Erythroblast (primary cell): ENCODE measurements at regions not wholly inside any gene's neighbourhood (a gene's known extent, or its start where the extent isn't known, plus 50 kb on each side); places are given as distances from the start of the nearest gene placed in this dataset.

Experiments
- DNase-seq, 2 experiments: peaks; one replicate each; lab custom pipeline; 2025; lab: John Stamatoyannopoulos, UW
- GATA1 ChIP-seq: IDR thresholded peaks from 2 replicates; pipeline ENCODE4 v1.6.1; 2011; ENCODE audit warnings: low read depth, mild to moderate bottlenecking, control low read depth, low read length, moderate library complexity
- POLR2A ChIP-seq: IDR thresholded peaks from 2 replicates; pipeline ENCODE4 v1.6.1; 2011; ENCODE audit warnings: mild to moderate bottlenecking, low read length

DNA sequence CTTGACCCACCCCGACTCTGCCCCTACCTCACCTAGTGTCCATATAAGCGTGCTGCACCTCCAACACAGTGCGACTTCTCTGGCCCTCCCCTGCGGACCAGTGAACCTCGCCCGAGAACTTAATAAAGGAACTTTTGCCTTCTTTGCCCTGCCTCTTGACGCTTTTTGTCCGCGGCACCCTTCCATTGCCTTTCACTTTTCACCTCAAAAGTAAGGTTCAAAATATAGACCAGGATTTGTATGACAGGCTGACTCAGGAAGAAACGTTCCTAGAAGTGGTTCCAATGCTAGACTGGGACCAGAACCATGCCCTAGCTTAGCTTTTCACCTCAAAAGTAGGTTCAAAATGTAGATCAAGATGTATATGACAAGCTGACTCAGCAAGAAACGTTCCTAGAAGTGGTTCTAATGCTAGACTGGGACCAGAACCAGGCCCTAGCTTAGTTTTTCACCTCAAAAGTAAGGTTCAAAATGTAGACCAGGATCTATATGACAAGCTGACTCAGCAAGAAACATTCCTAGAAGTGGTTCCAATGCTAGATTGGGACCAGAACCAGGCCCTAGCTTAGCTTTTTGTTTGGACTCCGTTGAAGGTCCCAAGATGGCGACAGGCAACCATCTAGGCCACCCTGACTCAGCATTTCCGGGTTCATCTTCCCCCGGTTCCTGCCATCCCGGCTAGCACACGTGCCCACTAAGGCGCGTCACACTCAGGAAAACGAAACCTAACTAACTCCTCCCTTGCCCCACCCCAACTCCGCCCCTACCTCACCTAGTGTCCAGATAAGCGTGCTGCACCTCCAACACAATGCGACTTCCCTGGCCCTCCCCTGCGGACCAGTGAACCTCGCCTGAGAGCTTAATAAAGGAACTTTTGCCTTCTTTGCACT, 51.0 kb upstream of the TMEM97 start:
- no peak for DNase-seq
- TF ChIP-seq GATA1 = no peak
- no peak for TF ChIP-seq POLR2A

DNA sequence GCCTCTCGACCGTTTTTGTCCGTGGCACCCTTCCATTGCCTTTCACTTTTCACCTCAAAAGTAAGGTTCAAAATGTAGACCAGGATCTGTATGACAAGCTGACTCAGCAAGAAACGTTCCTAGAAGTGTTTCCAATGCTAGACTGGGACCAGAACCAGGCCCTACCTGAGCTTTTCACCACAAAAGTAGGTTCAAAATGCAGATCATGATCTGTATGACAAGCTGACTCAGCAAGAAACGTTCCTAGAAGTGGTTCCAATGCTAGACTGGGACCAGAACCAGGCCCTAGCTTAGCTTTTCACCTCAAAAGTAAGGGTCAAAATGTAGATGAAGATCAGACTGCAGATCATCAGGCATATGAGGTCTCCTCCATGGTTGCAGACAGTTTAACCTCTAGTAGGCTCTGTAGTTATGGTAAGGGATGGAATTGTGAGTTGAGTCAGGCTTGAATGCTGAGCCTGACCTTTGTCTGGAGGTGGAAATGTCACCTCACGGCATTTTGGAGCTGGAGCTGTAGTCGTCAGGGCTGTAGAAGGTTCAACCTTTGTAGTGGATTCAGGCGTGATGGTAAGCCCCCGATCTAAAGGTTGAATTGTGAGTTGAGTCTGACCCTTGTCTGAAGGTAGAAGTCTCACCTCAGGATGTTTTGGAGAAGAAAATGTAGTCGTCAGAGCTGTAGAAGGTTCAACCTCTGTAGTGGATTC, 50.2 kb upstream of the TMEM97 start:
- TF ChIP-seq POLR2A (no peak), GATA1 (no peak)
- no peak for DNase-seq
